Keratinocyte (primary cell): ENCODE measurements at regions not wholly inside any gene's neighbourhood (a gene's known extent, or its start where the extent isn't known, plus 50 kb on each side); places are given as distances from the start of the nearest gene placed in this dataset.

Experiments used
- EZH2 ChIP-seq: IDR thresholded peaks from one replicate; pipeline ENCODE4 v1.6.1; 2012; ENCODE audit warnings: inconsistent platforms, mild to moderate bottlenecking, low read length, moderate library complexity
- TF ChIP-seq, protein P1 (sequence below), 3 experiments: IDR thresholded peaks in 1 of 3; conservative IDR thresholded peaks in 1 of 3; optimal IDR thresholded peaks in 1 of 3; 2 replicates in 2 of 3; 3 replicates in 1 of 3; pipeline versions ENCODE3 to v1.5.1; 2011; ENCODE audit warnings: low read length in 3 of 3, mild to moderate bottlenecking in 3 of 3, moderate library complexity in 2 of 3, control low read depth in 1 of 3, inconsistent platforms in 1 of 3; ENCODE audit not compliant: insufficient read depth in 2 of 3; ENCODE audit errors: extremely low read depth in 1 of 3

GRCh38 chr7:157468221-157469111 is 131.7 kb downstream of the DNAJB6 start:
- TF ChIP-seq, protein P1, sequence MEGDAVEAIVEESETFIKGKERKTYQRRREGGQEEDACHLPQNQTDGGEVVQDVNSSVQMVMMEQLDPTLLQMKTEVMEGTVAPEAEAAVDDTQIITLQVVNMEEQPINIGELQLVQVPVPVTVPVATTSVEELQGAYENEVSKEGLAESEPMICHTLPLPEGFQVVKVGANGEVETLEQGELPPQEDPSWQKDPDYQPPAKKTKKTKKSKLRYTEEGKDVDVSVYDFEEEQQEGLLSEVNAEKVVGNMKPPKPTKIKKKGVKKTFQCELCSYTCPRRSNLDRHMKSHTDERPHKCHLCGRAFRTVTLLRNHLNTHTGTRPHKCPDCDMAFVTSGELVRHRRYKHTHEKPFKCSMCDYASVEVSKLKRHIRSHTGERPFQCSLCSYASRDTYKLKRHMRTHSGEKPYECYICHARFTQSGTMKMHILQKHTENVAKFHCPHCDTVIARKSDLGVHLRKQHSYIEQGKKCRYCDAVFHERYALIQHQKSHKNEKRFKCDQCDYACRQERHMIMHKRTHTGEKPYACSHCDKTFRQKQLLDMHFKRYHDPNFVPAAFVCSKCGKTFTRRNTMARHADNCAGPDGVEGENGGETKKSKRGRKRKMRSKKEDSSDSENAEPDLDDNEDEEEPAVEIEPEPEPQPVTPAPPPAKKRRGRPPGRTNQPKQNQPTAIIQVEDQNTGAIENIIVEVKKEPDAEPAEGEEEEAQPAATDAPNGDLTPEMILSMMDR (optimal IDR thresholded peaks at IDR 0.05 in 1 of 3, IDR thresholded peaks at IDR 0.05 in 1 of 3, conservative IDR thresholded peaks at IDR 0.05 in 1 of 3; ENCODE audit: extremely low read depth in 1 of 3, insufficient read depth in 2 of 3, low read length in 3 of 3) = no peak
- no peak for TF ChIP-seq EZH2
